ENCODE measurements at regions not wholly inside any gene's neighbourhood (a gene's known extent, or its start where the extent isn't known, plus 50 kb on each side); places are given as distances from the start of the nearest gene placed in this dataset.
A peak's percentile ranks its signal among the peaks of the same experiment; 100 is the strongest.
"Not testable (repeated sequence)": the region's sequence is repeated elsewhere in the genome, so short reads cannot be mapped to it uniquely, and the experiment has no call there.

GRCh38 chr18:64747803-64748202, 598.9 kb upstream of the LINC00305 start:
- no peak overlapping the region for H3K4me3 ChIP-seq (ENCODE audit: low read depth, low read length)
- DNase-seq (ENCODE audit: low read depth): no peak
- TF ChIP-seq MYC (IDR thresholded peaks at IDR 0.05; ENCODE audit: low read depth, low read length) (no peak), POLR2A (IDR thresholded peaks at IDR 0.05; ENCODE audit: extremely low read depth, insufficient read length) (no peak), CTCF (IDR thresholded peaks at IDR 0.05; ENCODE audit: low read depth, low read length) (no peak), MAX (IDR thresholded peaks at IDR 0.05; ENCODE audit: low read depth, low read length) (no peak)

GRCh38 chr18:64742898-64743297, 594.0 kb upstream of the LINC00305 start:
- no peak for TF ChIP-seq MAX (IDR thresholded peaks at IDR 0.05; ENCODE audit: low read depth, low read length)
- no peak for TF ChIP-seq MYC (IDR thresholded peaks at IDR 0.05; ENCODE audit: low read depth, low read length)
- no peak overlapping the region for H3K4me3 ChIP-seq (ENCODE audit: low read depth, low read length)
- DNase-seq (ENCODE audit: low read depth): no peak

- TF ChIP-seq POLR2A (IDR thresholded peaks at IDR 0.05; ENCODE audit: extremely low read depth, insufficient read length) (no peak), MYC (IDR thresholded peaks at IDR 0.05; ENCODE audit: low read depth, low read length) (no peak), MAX (IDR thresholded peaks at IDR 0.05; ENCODE audit: low read depth, low read length) (no peak), CTCF (IDR thresholded peaks at IDR 0.05; ENCODE audit: low read depth, low read length) (no peak)
Observed at GRCh38 chr18:64734063-64734462, 585.2 kb upstream of the LINC00305 start.

GRCh38 chr18:64725657-64726056, 576.8 kb upstream of the LINC00305 start:
- not testable (repeated sequence) for H3K4me3 ChIP-seq (ENCODE audit: low read depth, low read length); DNase-seq (ENCODE audit: low read depth)

More at GRCh38 chr18:64734063-64734462, 585.2 kb upstream of the LINC00305 start:
- no peak overlapping the region for H3K4me3 ChIP-seq (ENCODE audit: low read depth, low read length)
- no peak for DNase-seq (ENCODE audit: low read depth)

- TF ChIP-seq MYC (IDR thresholded peaks at IDR 0.05; ENCODE audit: low read depth, low read length) (no peak), MAX (IDR thresholded peaks at IDR 0.05; ENCODE audit: low read depth, low read length) (no peak), POLR2A (IDR thresholded peaks at IDR 0.05; ENCODE audit: extremely low read depth, insufficient read length) (no peak)
- DNase-seq (ENCODE audit: low read depth): no peak
Observed at GRCh38 chr18:64720781-64721464, 572.0 kb upstream of the LINC00305 start.

GRCh38 chr18:64718808-64719207, 569.9 kb upstream of the LINC00305 start:
- peak; percentile 16 for DNase-seq (ENCODE audit: low read depth)
- no peak for TF ChIP-seq MAX (IDR thresholded peaks at IDR 0.05; ENCODE audit: low read depth, low read length)
- TF ChIP-seq CTCF (IDR thresholded peaks at IDR 0.05; ENCODE audit: low read depth, low read length): no peak
- TF ChIP-seq MYC (IDR thresholded peaks at IDR 0.05; ENCODE audit: low read depth, low read length): no peak
- no peak for TF ChIP-seq POLR2A (IDR thresholded peaks at IDR 0.05; ENCODE audit: extremely low read depth, insufficient read length)
- H3K4me3 ChIP-seq (ENCODE audit: low read depth, low read length): no peak overlapping the region

More at GRCh38 chr18:64720781-64721464, 572.0 kb upstream of the LINC00305 start:
- H3K4me3 ChIP-seq (ENCODE audit: low read depth, low read length): no peak overlapping the region

- DNase-seq (ENCODE audit: low read depth): no peak
- TF ChIP-seq CTCF (IDR thresholded peaks at IDR 0.05; ENCODE audit: low read depth, low read length) (no peak), MYC (IDR thresholded peaks at IDR 0.05; ENCODE audit: low read depth, low read length) (no peak), MAX (IDR thresholded peaks at IDR 0.05; ENCODE audit: low read depth, low read length) (no peak)
- H3K4me3 ChIP-seq (ENCODE audit: low read depth, low read length): no peak overlapping the region
Observed at GRCh38 chr18:64717026-64717425, 568.1 kb upstream of the LINC00305 start.
